ENCODE measurements at regions not wholly inside any gene's neighbourhood (a gene's known extent, or its start where the extent isn't known, plus 50 kb on each side); places are given as distances from the start of the nearest gene placed in this dataset.

DNA sequence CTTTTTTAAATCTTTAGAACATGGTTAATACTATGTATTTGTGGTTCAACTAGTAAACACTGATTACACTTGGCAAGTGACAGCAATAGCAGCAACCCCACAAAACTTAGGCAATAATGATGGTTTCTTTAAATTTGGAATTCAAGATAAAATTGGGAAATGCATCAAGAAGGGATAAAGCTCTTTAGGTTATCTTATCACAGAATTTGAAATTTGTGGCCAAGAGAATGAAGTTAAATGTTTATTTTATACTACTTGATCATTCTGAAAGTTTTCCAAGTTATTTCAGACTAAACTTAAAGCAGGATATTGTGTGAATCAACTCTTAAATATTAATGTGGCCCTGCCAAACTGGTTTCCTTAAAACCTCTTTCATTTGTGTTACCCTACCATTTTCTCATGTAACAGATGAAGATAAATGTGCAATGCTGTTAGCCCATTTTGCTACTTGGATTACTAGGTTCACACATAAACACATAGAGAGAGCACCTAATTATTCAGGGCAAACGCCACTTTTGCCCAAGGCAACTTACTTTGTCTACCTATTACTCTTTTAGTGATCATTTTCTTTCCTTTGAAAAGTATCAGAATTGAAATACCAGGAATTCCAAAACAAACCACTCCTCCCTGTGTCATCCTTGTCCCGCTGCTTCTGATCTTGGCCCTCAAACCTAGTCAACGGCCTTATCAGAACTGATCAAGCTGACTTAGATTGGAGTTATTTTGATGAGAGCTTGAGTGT, 186.7 kb upstream of the TENT5A start:
- BruUV-seq (replicated peaks) = no TSS peak
- FAIRE-seq = no peak
- Histone ChIP-seq H4K20me1 (replicated peaks; ENCODE audit: control insufficient read depth, extremely low read depth, insufficient read depth, low read length) (no peaks in the 10 kb centered on the region), H3K4me3 (replicated peaks in 1 of 3; ENCODE audit: insufficient read depth in 1 of 3, low read depth in 1 of 3, low read length in 3 of 3) (no peak overlapping the region), H2AFZ (ENCODE audit: low read depth, low read length) (no peak overlapping the region), H3K27ac (ENCODE audit: insufficient read depth, low read depth, low read length) (no peak overlapping the region), H3K79me2 (ENCODE audit: control insufficient read depth, insufficient read depth, low read length) (no peaks in the 10 kb centered on the region), H3K4me1 (ENCODE audit: control insufficient read depth, extremely low read depth, insufficient read depth, low read length) (peaks cover 14% of the 10 kb centered on the region), H3K9me3 (replicated peaks; ENCODE audit: control insufficient read depth, insufficient read depth, low read length) (no peaks in the 10 kb centered on the region), H3K4me2 (ENCODE audit: insufficient read depth, low read length) (no peak overlapping the region), H3K36me3 (ENCODE audit: control insufficient read depth in 2 of 2, extremely low read depth in 1 of 2, insufficient read depth in 2 of 2, low read length in 2 of 2) (no peaks in the 10 kb centered on the region), H3K9me1 (replicated peaks; ENCODE audit: control insufficient read depth, extremely low read depth, insufficient read depth, low read length) (no peaks in the 10 kb centered on the region), H3K9ac (replicated peaks; ENCODE audit: extremely low read depth, insufficient read depth, low read length) (no peak overlapping the region), H3K27me3 (ENCODE audit: control insufficient read depth in 2 of 2, insufficient read depth in 2 of 2, low read length in 2 of 2) (no peaks in the 10 kb centered on the region)
- CTCF ChIA-PET = interaction anchor here (1.6 to 2.5 kb wide), 2 partner anchors 12 to 101 kb away, joined by 4 to 7 read pairs; no protein-coding TSS in a partner anchor
- TF ChIP-seq, protein P1, sequence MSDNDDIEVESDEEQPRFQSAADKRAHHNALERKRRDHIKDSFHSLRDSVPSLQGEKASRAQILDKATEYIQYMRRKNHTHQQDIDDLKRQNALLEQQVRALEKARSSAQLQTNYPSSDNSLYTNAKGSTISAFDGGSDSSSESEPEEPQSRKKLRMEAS (IDR thresholded peaks at IDR 0.05; ENCODE audit: insufficient read depth, insufficient read length) = no peak
- POLR2A ChIA-PET = no interaction called here
- dilution Hi-C loops (cut with MboI; ENCODE audit: extremely low pct_ligation_motif_present, low sequenced_read_pairs) = no loop called here
- DNase-seq (ENCODE audit: low read depth, low spot score) = peak; percentile 15
- intact Hi-C loops (cut with micrococcal nuclease) = no loop called here

DNA sequence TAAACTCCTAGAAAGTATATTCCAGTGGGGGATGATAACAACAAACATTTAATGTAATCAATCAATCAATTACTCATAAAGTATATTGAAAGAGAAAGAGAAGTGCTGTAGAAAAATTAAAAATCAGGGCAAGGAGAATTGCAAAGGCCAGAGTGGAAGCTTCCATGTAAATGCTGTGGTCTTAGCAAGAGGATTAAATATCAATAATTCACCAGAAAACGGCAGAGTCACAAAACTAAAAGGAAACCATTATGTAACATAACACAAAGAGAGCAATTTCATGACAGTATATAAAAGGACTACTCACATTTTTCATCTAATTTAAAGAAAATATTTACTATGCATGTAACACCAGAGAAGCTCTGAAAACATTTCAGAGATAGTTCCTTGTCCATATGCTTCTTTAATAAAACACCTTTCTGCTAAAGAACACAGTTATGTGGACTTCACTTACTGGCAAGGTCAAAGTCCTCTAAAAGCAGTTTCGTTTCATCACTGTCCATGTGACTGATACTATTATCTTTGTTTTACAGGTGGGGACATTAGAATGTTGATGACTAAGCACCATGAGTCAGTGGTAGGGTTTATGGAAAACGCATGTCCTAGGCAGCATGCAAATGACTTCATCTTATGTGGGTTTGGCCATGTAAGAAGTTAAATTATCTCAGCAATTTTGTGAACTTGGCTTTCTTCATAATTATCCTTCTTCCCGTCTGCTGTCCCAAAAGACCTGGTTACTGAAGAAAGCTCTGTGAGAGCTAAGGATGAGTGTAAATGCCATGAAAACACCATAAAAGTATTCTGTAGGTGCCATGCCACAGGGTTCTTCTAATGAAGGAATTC, 185.8 kb upstream of the TENT5A start:
- no peak overlapping the region for H3K27ac ChIP-seq (ENCODE audit: insufficient read depth, low read depth, low read length)
- dilution Hi-C loops (cut with MboI; ENCODE audit: extremely low pct_ligation_motif_present, low sequenced_read_pairs) = no loop called here

More for the DNA sequence above, 185.8 kb upstream of the TENT5A start:
- DNase-seq (ENCODE audit: low read depth, low spot score) = peak; percentile 76
- no peak overlapping the region for H3K4me2 ChIP-seq (ENCODE audit: insufficient read depth, low read length)
- H3K9me1 ChIP-seq (replicated peaks; ENCODE audit: control insufficient read depth, extremely low read depth, insufficient read depth, low read length) = no peaks in the 10 kb centered on the region
- H3K4me3 ChIP-seq (replicated peaks in 1 of 3; ENCODE audit: insufficient read depth in 1 of 3, low read depth in 1 of 3, low read length in 3 of 3) = no peak overlapping the region
- peak overlapping the region; percentile 11 for H2AFZ ChIP-seq (ENCODE audit: low read depth, low read length)
- FAIRE-seq = peak; percentile 67
- CTCF ChIA-PET = no interaction called here
- H3K79me2 ChIP-seq (ENCODE audit: control insufficient read depth, insufficient read depth, low read length) = no peaks in the 10 kb centered on the region
- H3K27me3 ChIP-seq (ENCODE audit: control insufficient read depth in 2 of 2, insufficient read depth in 2 of 2, low read length in 2 of 2) = no peaks in the 10 kb centered on the region
- TF ChIP-seq POLR2A (IDR thresholded peaks at IDR 0.05; ENCODE audit: low read depth, low read length) (no peak), POLR2AphosphoS5 (IDR thresholded peaks at IDR 0.05; ENCODE audit: insufficient read depth, low read depth, low read length) (no peak), GATA2 (IDR thresholded peaks at IDR 0.05; ENCODE audit: insufficient read depth, insufficient read length, low read depth, low read length) (no peak), JUN (IDR thresholded peaks at IDR 0.05; ENCODE audit: borderline replicate concordance, insufficient read depth, insufficient read length, low read depth) (peak; percentile 67), MYC (IDR thresholded peaks at IDR 0.05; ENCODE audit: low read depth, low read length) (no peak), FOS (IDR thresholded peaks at IDR 0.05; ENCODE audit: borderline replicate concordance, insufficient read depth, low read length) (peak; percentile 52)
- TF ChIP-seq, protein P2, sequence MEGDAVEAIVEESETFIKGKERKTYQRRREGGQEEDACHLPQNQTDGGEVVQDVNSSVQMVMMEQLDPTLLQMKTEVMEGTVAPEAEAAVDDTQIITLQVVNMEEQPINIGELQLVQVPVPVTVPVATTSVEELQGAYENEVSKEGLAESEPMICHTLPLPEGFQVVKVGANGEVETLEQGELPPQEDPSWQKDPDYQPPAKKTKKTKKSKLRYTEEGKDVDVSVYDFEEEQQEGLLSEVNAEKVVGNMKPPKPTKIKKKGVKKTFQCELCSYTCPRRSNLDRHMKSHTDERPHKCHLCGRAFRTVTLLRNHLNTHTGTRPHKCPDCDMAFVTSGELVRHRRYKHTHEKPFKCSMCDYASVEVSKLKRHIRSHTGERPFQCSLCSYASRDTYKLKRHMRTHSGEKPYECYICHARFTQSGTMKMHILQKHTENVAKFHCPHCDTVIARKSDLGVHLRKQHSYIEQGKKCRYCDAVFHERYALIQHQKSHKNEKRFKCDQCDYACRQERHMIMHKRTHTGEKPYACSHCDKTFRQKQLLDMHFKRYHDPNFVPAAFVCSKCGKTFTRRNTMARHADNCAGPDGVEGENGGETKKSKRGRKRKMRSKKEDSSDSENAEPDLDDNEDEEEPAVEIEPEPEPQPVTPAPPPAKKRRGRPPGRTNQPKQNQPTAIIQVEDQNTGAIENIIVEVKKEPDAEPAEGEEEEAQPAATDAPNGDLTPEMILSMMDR (IDR thresholded peaks at IDR 0.05; ENCODE audit: extremely low read depth in 1 of 2, insufficient read depth in 1 of 2, low read depth in 1 of 2, low read length in 2 of 2) = no peak
- TF ChIP-seq, protein P1 (IDR thresholded peaks at IDR 0.05; ENCODE audit: insufficient read depth, insufficient read length) = no peak
- POLR2A ChIA-PET = no interaction called here
- no peaks in the 10 kb centered on the region for H3K9me3 ChIP-seq (replicated peaks; ENCODE audit: control insufficient read depth, insufficient read depth, low read length)
- no peaks in the 10 kb centered on the region for H4K20me1 ChIP-seq (replicated peaks; ENCODE audit: control insufficient read depth, extremely low read depth, insufficient read depth, low read length)
- H3K36me3 ChIP-seq (ENCODE audit: control insufficient read depth in 2 of 2, extremely low read depth in 1 of 2, insufficient read depth in 2 of 2, low read length in 2 of 2) = no peaks in the 10 kb centered on the region
- H3K4me1 ChIP-seq (ENCODE audit: control insufficient read depth, extremely low read depth, insufficient read depth, low read length) = peaks cover 14% of the 10 kb centered on the region
- H3K9ac ChIP-seq (replicated peaks; ENCODE audit: extremely low read depth, insufficient read depth, low read length) = no peak overlapping the region
- BruUV-seq (replicated peaks) = no TSS peak
- intact Hi-C loops (cut with micrococcal nuclease) = no loop called here

All from endothelial cell of umbilical vein (primary cell).